ENCODE measurements at regions not wholly inside any gene's neighbourhood (a gene's known extent, or its start where the extent isn't known, plus 50 kb on each side); places are given as distances from the start of the nearest gene placed in this dataset.
"Not testable (repeated sequence)": the region's sequence is repeated elsewhere in the genome, so short reads cannot be mapped to it uniquely, and the experiment has no call there.

DNA sequence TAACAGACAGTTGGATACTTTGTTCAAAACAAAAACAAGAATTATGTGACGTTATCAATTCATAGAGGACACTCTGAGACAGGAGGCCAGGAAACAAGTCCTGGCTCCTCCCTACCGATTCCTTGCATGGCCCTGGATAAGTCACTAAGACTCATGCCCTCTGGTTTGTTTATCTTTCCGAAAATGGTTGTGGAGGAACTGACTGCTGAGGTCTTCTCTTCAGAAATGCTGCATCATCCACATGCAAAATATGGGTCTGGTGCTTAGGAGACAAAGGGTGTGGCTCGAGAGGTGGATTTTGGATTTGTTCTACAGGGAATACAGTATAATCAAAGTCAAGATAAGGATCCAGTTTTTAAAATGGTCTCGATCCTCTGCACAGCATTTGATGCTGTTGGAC is 130.9 kb downstream of the RELL1 start:
- DNase-seq (ENCODE audit: low read depth, low spot score): no peak

DNA sequence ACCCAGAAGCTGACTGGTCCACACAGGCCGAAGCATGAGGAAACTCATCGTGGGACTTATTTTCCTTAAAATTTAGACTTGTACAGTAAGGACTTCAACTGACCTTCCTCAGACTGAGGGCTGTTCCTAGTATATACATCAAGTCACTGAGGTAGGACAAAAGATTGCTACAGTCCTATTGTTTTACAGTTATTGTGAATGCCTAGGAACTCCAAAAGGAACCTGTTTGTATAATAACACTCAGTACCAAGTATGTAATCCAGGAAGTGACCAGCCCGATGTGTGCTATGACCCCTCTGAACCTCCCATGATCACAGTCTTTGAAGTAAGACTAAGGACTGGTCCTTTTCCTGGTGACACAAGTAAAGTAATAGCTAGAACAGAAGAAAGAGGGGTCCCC is 136.3 kb downstream of the RELL1 start:
- not testable (repeated sequence) for DNase-seq (ENCODE audit: low read depth, low spot score)

DNA sequence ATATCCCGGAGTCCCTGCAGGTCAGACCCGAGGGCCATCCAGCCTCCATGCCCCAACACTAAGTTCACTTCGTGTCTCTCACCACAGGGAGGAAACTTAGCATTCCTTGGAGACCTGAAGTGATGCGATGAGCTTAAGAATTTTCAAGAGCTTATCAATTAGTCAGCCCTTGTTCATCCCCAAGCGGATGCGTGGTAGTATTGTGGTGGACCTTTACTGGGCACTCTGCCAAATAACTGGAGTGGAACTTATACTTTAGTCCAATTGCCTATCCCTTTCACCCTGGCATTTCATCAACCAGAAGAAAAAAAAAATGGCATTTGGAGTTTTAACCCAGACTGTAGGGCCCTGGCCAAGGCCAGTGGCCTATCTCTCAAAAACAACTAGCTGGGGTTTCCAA is 137.1 kb downstream of the RELL1 start:
- DNase-seq (ENCODE audit: low read depth, low spot score): no peak

DNA sequence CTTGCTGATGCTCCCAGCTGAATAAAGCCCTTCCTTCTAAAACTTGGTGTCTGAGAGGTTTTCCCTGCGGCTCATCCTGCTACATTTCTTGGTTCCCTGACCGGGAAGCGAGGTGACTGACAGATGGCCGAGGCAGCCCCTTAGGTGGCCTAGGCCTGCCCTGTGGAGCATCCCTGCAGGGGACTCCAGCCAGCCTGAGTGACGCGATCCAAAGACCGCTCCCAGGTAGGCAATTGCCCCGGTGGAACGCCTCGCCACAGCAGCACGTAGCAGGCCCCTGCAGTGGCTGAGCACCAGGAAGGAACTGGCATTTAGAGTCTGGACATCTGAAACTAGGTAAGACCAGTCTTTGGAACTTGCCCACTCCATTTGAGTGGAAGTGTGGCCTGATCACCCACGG is 139.6 kb downstream of the RELL1 start:
- no peak for DNase-seq (ENCODE audit: low read depth, low spot score)

DNA sequence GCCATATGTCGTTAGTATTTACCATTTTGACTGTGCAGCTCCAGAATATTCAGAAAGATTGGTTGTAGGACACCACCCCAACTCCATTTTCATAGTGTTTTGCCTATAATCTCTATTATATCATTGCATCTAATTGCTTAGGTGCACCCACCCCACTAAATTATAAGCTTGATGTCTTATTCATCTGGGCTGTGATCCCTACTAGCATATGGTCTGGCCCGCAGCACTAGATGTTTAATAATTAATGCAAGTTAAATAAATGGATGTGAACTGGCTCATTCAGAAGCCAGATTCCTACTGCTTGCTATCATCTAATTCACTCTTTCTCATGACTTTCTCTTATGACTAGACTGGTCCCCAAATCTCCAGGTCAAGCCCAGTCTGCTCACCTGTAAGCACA is 143.5 kb downstream of the RELL1 start:
- no peak for DNase-seq (ENCODE audit: low read depth, low spot score)

DNA sequence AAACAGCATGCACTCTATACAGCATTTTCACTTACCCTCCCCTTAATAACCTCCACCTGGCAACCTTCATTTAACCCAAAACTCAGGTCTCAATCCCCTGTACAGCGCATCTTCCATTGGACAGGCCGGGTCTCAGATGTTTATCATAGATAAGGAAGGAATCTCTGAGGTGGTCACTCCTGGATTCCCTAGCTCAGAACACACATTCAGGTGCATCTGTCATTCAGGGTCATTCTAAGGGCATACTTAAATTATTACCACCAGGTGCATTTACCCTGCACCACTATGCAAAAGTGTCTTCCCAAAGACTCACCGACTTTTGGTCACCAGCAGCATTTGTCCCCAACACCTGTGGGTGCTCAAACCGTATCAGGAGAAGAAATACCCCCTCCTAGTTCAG is 144.2 kb downstream of the RELL1 start:
- DNase-seq (ENCODE audit: low read depth, low spot score): no peak

DNA sequence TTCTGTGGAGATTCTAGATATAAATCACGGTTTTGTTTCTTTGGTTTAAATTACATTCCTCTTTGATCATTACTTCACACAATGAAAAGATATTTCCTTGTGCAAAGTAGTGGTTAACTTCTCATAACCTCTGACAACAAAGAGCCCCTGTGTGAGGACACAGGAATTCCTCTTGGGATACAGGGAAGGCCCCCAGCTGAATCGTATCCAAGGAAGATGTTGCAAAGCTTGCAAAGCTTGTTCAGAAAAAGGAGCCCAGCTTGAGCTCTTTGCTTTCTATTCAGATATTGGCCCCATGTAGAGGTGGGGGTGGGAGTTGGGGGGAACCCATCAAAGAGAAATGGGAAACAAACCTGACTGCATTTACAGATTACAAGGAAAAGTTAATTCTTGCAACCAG is 145.7 kb downstream of the RELL1 start:
- peak; percentile 20 for DNase-seq (ENCODE audit: low read depth, low spot score)

DNA sequence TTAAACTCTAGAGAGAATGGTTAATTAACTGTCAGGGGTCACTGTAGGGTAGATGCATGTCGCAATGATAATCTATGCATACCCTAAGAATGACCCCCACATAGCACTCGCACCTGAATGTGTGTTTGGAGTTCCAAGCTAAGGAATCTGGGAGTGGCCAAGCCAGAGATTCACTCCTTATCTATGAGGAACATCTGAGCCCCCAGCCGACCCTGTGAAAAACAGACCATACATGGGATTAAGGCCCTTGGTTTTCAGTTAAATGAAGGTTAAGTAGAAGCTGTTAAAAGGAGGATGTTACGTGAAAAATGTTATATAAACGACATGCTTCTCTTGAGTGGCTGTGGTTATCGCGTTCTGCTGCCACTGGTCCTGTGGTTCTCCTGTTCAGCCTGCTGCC is 147.2 kb downstream of the RELL1 start:
- DNase-seq (ENCODE audit: low read depth, low spot score): no peak

DNA sequence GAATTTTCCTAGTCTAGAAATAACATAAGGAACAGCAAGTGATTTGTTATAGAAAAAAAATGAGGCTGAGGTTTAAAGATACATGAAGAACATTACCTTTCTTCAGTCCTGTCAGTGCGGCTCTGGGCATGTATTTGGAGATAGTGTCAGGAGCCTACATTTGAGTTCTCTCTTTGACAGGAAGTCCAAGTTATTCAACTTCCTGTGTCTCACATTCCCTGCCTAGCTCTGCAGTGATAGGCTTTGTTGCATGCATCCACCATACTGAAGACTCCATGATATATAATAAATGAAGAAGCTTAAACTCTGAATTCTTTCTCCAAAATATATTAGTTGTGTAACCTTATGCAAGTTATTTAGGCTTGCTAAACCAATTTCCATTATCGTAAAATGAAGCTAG is 148.7 kb downstream of the RELL1 start:
- DNase-seq (ENCODE audit: low read depth, low spot score): no peak

DNA sequence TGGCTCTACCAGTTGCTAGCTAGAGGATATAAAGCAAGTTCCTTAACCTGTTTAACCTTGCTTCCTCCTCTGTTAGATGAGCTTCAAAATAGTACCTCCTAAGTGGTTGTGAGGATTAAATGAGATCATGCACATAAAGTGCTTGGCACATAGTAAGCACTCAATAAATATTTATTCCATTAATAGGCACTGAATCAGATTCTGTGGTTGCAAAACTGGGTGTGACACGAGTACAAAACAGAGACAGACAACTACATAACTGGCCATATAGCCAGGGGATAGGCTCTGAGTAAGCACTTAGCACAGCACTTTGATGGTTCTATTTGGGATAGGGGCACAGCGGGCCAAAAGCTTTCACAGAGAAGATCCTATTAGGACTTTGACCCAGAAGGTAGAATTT is 150.3 kb downstream of the RELL1 start:
- no peak for DNase-seq (ENCODE audit: low read depth, low spot score)

DNA sequence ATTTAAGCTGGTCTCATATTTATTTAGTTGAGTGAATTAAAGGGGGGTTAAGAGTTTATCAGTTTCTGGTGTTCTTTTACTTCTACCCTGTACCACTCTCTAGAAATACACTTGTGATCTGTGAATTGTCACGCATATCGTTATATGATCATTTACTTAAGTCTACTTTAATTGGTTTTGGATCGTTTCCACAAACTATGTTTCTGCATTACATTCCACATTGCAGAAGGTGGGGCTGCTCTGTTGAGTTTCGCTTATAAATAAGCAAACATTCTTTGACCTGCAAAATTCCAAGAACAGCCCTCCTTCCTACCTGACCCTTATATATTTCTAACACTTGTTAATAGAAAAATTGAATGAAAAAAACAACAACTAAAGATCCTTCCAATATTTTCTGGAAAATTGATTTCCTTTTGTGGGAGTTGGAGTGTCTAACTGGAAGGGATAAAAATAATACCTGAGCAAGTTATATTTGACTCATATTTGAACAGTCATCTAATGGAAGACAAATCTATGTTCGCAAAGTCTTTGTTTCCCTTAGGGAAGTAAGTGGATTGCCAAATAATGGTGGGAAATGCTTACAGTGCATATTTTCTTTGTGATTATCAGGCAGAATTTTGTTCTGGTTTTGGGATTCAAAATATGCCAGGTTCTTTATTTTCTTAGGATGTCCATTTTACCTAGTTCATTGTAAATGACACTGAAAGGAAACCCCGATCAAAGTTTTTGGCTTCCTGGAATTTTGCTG is 152.7 kb downstream of the RELL1 start:
- DNase-seq (ENCODE audit: low read depth, low spot score): no peak

DNA sequence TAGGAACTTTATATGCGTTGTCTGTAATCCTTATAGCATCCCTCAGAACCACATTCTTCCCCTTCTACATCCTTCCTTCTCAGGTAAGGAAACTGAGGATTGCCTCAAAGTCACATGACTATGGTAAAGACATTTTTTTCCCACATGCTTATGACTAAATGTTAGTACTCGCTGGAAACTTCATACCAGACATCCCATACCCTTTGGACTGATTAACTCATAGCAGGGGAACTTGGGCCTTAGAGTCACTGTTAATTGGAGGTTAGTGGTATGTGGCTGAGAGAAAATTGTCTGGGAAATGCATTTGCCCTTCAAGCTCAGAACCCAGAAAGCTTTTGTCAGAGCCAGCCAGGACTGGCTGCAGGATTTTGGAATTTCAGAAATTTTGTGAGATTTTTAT is 155.0 kb downstream of the RELL1 start:
- no peak for DNase-seq (ENCODE audit: low read depth, low spot score)

DNA sequence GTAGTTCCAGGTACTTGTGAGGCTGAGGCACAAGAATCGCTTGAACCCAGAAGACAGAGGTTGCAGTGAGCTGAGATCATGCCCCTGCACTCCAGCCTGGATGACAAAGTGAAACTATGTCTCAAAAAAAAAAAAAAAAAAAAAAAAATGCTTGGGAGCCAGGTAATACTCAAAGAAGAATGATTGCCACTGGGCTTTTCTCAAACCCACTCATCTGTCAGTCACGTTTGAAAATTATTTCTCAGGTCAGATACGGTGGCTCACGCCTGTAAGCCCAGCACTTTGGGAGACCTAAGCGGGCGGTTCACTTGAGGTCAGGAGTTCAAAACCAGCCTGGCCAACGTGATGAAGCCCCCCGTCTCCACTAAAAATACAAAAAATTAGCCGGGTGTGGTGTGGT is 155.7 kb downstream of the RELL1 start:
- DNase-seq (ENCODE audit: low read depth, low spot score): no peak

DNA sequence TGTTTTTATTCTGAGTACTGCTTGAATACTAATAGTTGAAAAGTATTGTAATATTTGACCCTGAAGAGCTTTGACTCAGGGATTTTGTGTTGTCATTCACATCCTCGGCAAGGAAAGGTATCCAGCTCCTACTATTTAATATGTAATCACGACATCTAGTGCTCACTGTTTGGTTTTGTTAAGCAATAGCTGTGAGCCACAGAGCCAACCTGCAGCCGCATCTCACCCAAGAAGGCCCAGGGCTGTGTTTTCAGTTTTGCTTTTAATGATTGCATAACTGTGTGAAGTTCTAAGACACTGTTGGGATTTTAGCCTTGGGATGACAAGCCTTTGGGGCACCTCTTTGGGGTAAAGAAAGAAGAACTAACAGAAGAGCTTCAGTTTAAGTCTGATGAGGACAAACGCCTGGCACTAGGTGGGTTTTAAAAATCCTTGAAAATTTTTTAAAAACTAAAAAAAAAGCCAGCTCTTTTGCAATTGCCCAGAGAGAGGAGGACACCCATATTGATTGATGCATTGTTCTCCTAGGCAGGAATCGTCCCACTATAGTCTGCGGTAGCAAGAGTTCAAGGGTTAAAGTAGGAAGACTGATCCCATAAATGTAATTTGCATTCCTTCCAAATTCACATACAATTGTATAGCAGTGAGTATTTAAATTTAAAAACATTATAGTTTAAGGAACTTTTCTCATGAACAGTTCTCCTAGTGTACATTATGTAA is 157.8 kb downstream of the RELL1 start:
- DNase-seq (ENCODE audit: low read depth, low spot score): no peak

DNA sequence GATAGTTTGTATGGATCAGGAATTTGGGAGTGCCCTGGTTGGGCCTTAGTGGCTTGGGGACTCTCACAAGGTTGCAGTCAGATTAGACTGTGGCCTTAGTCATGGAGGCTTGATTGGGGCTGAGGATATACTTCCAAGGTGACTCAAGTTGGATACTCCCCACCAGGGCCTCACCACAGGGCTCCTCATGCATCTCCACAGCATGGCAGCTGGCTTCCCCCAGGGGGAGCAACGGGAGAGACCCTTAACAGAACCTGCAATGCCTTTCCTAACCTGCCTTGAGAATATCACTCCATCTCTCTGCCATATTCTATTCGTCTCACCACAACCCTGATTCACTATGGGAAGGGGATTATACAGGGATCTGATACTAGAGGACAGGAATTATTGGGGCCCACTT is 161.9 kb downstream of the RELL1 start:
- no peak for DNase-seq (ENCODE audit: low read depth, low spot score)

DNA sequence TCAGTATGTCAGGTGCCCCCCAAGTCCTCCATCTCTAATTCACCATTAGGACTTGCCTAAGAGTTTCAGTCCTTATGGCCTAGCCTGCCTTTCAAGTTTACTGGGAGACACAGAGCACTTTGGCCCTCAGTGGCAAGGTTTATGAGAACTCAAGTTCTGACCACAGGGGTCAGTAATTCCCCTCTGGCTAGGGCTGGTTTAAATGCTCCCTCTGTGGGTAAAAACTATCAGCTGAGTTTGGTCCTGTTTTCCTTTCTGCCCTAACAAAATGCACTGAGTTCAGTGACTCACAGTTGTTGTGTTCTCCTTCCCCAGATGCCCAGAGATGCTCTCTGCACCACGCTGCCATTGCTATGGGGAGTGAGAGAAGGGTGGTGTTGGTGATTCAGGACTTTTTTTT is 163.2 kb downstream of the RELL1 start:
- no peak for DNase-seq (ENCODE audit: low read depth, low spot score)

DNA sequence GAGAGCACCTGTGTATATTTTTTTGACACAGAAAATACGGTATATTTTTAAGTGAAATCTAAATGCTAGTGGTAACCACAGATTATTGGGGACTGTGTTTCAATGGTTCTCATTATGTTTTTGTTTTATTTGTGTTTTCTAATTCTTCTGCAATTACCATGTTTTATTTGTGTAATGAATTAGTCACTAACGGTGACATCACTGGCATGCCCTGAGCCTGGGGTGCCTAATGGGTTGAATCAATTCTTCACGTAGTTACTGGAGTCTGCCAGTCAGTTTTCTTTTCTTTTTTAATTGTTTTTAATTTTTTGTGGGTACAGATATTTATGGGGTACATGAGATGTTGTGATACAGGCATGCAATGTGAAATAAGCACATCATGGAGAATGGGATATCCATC is 168.8 kb downstream of the RELL1 start:
- no peak for DNase-seq (ENCODE audit: low read depth, low spot score)

DNA sequence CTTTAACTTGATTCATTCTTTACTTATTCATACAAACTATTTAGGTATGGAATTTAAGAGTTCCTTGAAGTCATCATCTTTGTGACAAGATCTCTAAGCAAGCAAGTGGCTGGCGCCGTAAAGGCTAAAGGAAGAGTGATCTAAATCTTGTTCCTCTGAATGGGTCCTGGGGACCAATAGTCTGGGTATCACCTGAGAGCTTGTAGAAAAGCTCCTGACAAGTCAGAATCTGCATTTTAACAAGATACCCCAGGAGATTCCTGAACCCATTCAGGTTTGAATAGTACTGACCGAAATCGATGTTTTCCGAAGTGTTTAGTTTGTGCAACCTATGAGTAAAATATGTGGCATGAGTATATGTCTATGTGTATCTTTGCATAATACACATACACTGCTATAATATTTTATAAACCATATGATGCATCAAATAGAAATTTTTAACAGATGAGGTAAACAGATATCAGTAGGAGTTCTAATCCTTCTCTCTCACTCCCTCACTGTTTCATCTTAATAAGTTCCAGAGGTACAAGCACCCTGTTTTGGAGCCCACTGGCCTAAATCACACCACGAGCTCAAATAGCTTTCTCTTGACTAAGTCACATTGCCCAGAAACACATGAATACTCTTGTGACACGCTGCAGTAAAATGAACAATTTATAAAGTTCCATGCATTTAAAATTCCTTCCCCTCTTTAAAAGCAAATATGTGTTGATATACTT is 170.0 kb downstream of the RELL1 start:
- DNase-seq (ENCODE audit: low read depth, low spot score): no peak

DNA sequence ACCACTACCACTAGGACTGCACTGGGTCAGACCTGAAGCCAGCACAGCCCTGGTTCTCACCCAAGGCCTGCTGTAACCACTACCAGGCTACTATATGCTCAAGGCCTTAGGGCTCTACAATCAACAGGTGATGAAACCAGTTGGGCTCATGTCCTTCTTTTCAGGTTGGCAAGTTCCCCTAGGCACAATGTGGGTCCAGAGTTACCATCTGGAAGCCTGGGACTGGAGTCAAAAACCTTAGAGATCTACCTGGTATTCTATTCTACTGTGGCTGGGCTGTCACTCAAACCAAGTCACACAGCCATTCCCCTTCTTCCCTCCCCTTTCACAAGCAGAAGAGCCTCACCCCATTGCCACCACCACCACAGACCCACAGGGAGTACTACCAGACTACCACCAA is 175.6 kb downstream of the RELL1 start:
- no peak for DNase-seq (ENCODE audit: low read depth, low spot score)

DNA sequence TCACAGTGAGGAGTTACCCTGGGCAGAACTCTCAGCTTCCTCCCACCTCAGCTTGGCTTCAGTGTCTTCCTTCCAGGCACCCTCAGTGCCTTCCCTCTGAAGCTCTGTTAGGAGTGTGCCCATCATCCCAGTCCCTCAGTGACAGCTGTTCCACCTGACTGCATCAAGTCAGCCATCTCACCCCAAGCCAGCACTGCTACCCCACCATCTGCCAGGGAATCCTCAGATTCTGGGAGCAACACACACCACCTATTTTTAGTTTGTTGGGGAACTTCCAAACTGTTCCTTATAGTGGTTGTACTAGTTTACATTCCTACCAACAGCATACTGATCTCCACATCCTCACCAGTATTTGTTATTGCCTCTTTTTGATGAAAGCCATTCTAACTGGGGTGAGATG is 182.9 kb downstream of the RELL1 start:
- DNase-seq (ENCODE audit: low read depth, low spot score): no peak

DNA sequence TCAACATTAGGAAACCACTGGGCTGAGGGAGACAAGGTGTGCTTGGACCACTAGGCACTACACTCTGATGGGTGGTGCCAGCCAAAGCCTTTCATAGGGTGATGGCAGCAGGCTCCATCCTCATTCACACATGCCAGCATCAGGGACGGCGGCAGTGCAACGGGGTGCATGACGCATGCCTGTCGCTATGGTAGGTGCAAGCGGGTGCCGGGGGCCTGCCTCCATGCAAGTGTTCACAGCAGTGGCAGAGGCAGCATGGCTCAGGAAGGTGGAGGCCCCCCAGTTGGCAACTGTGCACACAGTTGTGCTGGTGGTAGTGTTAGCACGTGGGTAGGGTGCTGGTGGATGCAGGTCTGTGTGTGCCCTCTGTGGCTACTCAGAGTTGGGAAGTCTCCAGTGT is 184.1 kb downstream of the RELL1 start:
- no peak for DNase-seq (ENCODE audit: low read depth, low spot score)

Data from iPS DF 19.7 (cell line).